DMS79 (cell line): ENCODE measurements at regions not wholly inside any gene's neighbourhood (a gene's known extent, or its start where the extent isn't known, plus 50 kb on each side); places are given as distances from the start of the nearest gene placed in this dataset.
A peak's percentile ranks its signal among the peaks of the same experiment; 100 is the strongest.

Experiments used
- DNase-seq: peaks from one replicate; lab custom pipeline; 2025; lab: John Stamatoyannopoulos, UW

- no peak for DNase-seq
Measured at GRCh38 chr10:91137011-91137643, 83.3 kb upstream of the PCGF5 start.

- peak; percentile 45 for DNase-seq
Measured at GRCh38 chr10:91137822-91138221, 82.6 kb upstream of the PCGF5 start.

GRCh38 chr10:91140995-91141549, 79.4 kb upstream of the PCGF5 start:
- DNase-seq, result no peak

GRCh38 chr10:91144961-91145360, 75.5 kb upstream of the PCGF5 start:
- DNase-seq, result no peak

GRCh38 chr10:91146146-91146545, 74.3 kb upstream of the PCGF5 start:
- DNase-seq, result no peak

GRCh38 chr10:91149550-91149949, 70.9 kb upstream of the PCGF5 start:
- no peak for DNase-seq

GRCh38 chr10:91150631-91151030, 69.8 kb upstream of the PCGF5 start:
- no peak for DNase-seq

GRCh38 chr10:91153508-91153907, 67.0 kb upstream of the PCGF5 start:
- DNase-seq, result no peak

- DNase-seq, result no peak
Measured at GRCh38 chr10:91154842-91155241, 65.6 kb upstream of the PCGF5 start.

GRCh38 chr10:91156196-91156595, 64.3 kb upstream of the PCGF5 start:
- DNase-seq, result no peak

- no peak for DNase-seq
Measured at GRCh38 chr10:91159254-91159783, 61.1 kb upstream of the PCGF5 start.

- DNase-seq, result no peak
Measured at GRCh38 chr10:91162050-91162494, 58.4 kb upstream of the PCGF5 start.

GRCh38 chr10:91162495-91163268, 57.8 kb upstream of the PCGF5 start:
- DNase-seq, result no peak

- no peak for DNase-seq
Measured at GRCh38 chr10:91163269-91163868, 57.1 kb upstream of the PCGF5 start.

GRCh38 chr10:91163869-91164474, 56.5 kb upstream of the PCGF5 start:
- DNase-seq, result no peak

- no peak for DNase-seq
Measured at GRCh38 chr10:91164520-91165065, 55.9 kb upstream of the PCGF5 start.

- no peak for DNase-seq
Measured at GRCh38 chr10:91167406-91167805, 53.1 kb upstream of the PCGF5 start.

- no peak for DNase-seq
Measured at GRCh38 chr10:91170418-91170817, 50.0 kb upstream of the PCGF5 start.
